Mesodermal cell (in vitro differentiated cells): ENCODE measurements at regions not wholly inside any gene's neighbourhood (a gene's known extent, or its start where the extent isn't known, plus 50 kb on each side); places are given as distances from the start of the nearest gene placed in this dataset.
"Not testable (repeated sequence)": the region's sequence is repeated elsewhere in the genome, so short reads cannot be mapped to it uniquely, and the experiment has no call there.

Source experiments
- H3K27ac ChIP-seq: 2 replicates; pipeline ENCODE4 v1.7.0; 2013; ENCODE audit warnings: mild to moderate bottlenecking, low read depth, low read length, moderate library complexity; ENCODE audit not compliant: severe bottlenecking
- H3K36me3 ChIP-seq: 2 replicates; pipeline ENCODE4 v1.7.1; 2013; ENCODE audit warnings: mild to moderate bottlenecking, low read length, moderate library complexity; ENCODE audit not compliant: control insufficient read depth, insufficient read depth
- H3K4me1 ChIP-seq: one replicate; pipeline ENCODE4 v1.7.1; 2013; ENCODE audit warnings: mild to moderate bottlenecking, low read length; ENCODE audit not compliant: insufficient read depth, control insufficient read depth, poor library complexity, severe bottlenecking
- H3K4me3 ChIP-seq: 2 replicates; pipeline ENCODE4 v1.7.0; 2013; ENCODE audit warnings: low read length, control low read depth, mild to moderate bottlenecking; ENCODE audit not compliant: insufficient read depth, poor library complexity, severe bottlenecking; ENCODE audit errors: extremely low read depth
- H3K9me3 ChIP-seq: 2 replicates; pipeline ENCODE4 v1.7.1; 2013; ENCODE audit warnings: mild to moderate bottlenecking, low read length, moderate library complexity; ENCODE audit not compliant: control insufficient read depth
- WGBS, 2 experiments: methylation state at CpG; one replicate each; pipeline ENCODE4 v1.1.5; 2013; ENCODE audit warnings: missing lambda C conversion rate in 2 of 2; ENCODE audit not compliant: insufficient coverage in 2 of 2; 5-methylcytosine and 5-hydroxymethylcytosine counted together

DNA sequence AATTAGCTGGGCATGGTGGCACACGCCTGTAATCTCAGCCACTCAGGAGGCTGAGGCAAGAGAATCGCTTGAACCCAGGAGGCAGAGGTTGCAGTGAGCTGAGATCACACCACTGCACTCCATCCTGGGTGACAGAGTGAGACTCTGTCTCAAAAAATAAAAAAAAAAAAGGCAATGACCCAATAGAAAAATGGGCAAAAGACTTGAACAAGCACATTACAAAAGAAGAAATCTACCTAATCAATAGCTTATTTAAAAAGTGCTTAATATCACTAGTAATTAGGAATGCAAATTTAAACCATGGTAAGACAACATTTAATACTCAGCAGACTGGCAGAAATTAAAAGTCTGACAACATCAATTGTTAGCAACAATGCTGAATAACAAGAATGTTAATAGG lies 163.6 kb upstream of the C11orf58 start:
- 85 to 86% methylated on average over 1 to 2 of the region's 2 CpGs for WGBS, 2 experiments
- H3K4me1 ChIP-seq, H3K9me3 ChIP-seq, H3K36me3 ChIP-seq, H3K27ac ChIP-seq, H3K4me3 ChIP-seq: not testable (repeated sequence)

DNA sequence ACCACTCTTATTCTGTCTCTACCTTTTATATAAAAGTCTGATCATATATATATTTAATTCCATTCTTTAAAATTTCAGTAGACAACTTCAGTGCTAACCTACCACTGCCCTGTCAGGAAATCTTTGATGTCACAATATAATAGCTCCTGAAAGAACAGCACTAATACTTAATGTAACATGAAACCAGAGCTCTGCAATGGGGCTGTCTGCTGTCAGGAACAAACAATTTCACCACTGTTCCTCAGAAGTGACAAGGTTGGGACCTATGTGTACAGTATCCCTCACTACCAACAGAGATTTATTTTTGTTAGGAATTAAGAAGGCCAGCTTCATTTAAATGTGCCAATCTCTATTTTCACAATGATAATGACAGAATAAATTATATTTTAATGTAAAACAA lies 165.5 kb upstream of the C11orf58 start:
- Histone ChIP-seq H3K4me1 (no peaks in the 10 kb centered on the region), H3K27ac (no peak overlapping the region), H3K4me3 (no peak overlapping the region), H3K36me3 (no peaks in the 10 kb centered on the region), H3K9me3 (no peaks in the 10 kb centered on the region)

DNA sequence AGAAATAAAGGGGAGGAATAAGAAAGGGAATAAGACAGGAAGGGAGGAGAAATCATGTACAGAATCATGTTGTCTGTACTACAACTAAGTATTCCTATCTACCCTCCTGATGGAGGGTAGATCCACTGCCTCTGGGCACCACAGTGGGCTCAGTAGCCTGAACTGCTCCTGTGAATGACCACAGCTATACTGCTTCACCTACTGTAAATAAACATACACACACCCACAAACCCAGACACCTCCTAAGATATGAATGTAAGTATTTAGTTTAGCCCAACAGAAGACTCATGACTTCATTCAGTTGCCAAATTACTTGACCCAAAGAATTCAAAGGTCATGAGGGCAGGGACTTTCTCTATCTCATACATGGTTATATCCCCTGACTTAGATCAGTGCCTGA lies 177.3 kb upstream of the C11orf58 start:
- no peaks in the 10 kb centered on the region for H3K9me3 ChIP-seq
- no peak overlapping the region for H3K27ac ChIP-seq
- no peaks in the 10 kb centered on the region for H3K36me3 ChIP-seq
- no peak overlapping the region for H3K4me3 ChIP-seq
- H3K4me1 ChIP-seq = no peaks in the 10 kb centered on the region

DNA sequence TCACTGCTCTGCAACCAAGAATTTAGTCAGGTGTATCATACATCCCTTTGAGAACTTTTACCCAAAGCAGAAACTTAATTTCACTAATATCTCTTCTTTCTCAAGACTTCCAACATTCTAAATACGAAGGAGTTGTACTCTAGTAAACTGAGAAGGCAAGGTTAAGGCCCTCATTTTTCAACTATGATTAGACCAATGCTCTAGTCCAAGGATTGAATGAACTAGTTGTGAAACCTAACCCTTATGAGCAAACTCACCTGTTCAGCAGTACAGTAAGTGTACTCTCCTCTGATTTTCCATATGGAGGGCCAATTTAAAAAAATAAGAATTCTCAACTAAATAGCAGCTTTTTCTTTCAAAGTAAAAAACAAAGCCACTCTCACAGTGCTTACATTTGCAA lies 180.0 kb upstream of the C11orf58 start:
- Histone ChIP-seq H3K9me3 (no peaks in the 10 kb centered on the region), H3K27ac (no peak overlapping the region), H3K36me3 (no peaks in the 10 kb centered on the region), H3K4me3 (no peak overlapping the region), H3K4me1 (no peaks in the 10 kb centered on the region)
- no CpG with 5 or more reads among the region's 1 CpG for WGBS, 2 experiments

DNA sequence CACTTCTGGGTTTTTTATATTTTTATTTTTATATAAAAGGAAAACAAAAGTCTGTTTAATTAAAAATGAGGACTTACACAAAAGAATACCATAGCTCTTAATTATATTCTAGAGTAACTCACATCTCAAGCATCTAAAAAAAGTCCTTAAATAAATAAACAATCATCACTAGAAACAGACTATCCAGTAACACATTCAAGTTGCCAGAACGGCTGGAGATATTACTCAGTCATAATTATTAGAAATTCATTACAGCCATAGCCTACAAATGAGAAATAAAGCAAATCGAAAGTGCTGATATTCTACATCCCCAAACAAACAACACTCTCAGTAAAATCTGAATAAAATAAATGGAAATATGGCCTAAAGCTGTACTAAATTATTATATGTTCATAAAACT lies 182.5 kb upstream of the C11orf58 start:
- Histone ChIP-seq H3K36me3 (no peaks in the 10 kb centered on the region), H3K4me1 (no peaks in the 10 kb centered on the region), H3K9me3 (no peaks in the 10 kb centered on the region), H3K4me3 (no peak overlapping the region), H3K27ac (no peak overlapping the region)
- no CpG with 5 or more reads among the region's 2 CpGs for WGBS, 2 experiments

DNA sequence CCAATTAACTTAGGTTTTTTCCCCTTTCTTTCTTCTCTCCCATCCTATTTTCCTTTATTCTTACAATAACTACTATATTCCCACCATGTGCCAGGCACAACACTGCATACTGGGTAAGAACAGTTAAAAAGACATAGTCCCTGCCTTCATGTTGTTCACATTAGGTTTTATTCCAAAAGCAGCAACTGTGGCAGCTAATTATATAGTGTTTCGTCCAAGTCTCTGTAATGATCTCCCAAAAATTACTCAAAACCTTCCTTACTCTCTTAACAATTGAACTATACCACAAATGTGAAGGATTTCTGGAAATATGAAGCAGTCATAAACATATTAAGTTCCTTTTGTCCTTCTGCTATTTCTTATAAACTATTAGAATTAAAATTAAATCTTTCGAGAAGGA lies 184.1 kb upstream of the C11orf58 start:
- 100% methylated on average over 1 of the region's 2 CpGs; no CpG with 5 or more reads in 1 of the 2 experiments for WGBS, 2 experiments
- H3K27ac ChIP-seq = no peak overlapping the region
- H3K9me3 ChIP-seq = no peaks in the 10 kb centered on the region
- H3K36me3 ChIP-seq = no peaks in the 10 kb centered on the region
- H3K4me3 ChIP-seq = no peak overlapping the region
- H3K4me1 ChIP-seq = no peaks in the 10 kb centered on the region

DNA sequence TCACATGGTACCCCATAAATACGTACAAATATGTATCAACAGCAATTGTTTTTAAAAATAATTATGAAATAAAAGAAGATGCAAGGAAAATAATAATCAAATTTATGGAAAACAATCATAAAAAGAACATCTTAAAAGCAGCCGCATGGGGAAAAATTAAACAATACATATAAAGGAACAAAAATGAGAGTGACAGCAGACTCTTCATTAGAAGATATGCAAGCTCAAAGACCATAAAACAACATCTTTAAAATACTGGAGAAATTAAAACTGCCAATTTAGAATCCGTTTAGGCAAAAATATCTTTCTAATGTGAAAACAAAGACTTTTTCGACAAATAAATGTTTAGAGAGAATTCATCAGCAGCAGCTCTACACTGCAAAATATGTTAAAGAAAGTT lies 190.6 kb upstream of the C11orf58 start:
- Histone ChIP-seq H3K36me3 (no peaks in the 10 kb centered on the region), H3K4me1 (no peaks in the 10 kb centered on the region), H3K27ac (no peak overlapping the region), H3K4me3 (no peak overlapping the region), H3K9me3 (no peaks in the 10 kb centered on the region)
- WGBS, 2 experiments = 80% methylated on average over 1 of the region's 4 CpGs; no CpG with 5 or more reads in 1 of the 2 experiments

DNA sequence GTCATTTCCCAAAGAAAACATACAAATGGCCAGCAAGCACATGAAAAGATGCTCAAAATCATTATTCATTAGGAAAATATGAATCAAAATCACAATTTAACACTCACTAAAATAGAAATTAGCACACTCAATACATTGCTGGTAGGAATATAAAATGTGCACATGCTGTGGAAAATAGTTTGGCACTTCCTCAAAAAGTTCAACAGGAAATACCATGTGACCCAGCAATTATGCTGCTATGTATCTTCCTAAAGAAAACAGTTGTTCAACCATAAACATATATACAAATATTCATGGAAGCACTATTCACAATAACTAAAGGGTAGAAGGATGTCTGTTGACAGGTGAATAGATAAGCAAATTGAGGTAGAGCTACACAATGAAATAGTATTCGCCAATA lies 187.3 kb upstream of the SOX6 start:
- no CpG with 5 or more reads among the region's 1 CpG for WGBS, 2 experiments
- Histone ChIP-seq H3K27ac (no peak overlapping the region), H3K4me3 (no peak overlapping the region), H3K9me3 (no peaks in the 10 kb centered on the region), H3K4me1 (no peaks in the 10 kb centered on the region), H3K36me3 (no peaks in the 10 kb centered on the region)

DNA sequence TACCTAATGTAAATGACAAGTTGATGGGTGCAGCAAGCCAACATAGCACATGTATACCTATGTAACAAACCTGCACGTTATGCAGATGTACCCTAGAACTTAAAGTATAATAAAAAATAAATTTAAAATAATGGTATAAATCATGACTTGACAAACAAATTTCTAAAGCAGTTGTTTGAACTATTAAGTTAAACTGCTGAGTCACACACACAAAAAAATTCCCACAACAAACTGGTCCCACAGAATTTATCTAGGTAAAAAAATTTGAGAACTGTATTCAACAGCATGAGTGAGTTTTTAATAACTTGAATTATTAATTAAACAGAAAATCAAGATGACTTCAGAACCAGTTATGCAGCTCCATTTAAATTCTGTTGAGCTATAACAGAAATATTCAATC lies 186.0 kb upstream of the SOX6 start:
- WGBS, 2 experiments = no CpG with 5 or more reads among the region's 1 CpG
- H3K4me1 ChIP-seq = no peaks in the 10 kb centered on the region
- no peak overlapping the region for H3K4me3 ChIP-seq
- no peak overlapping the region for H3K27ac ChIP-seq
- no peaks in the 10 kb centered on the region for H3K9me3 ChIP-seq
- no peaks in the 10 kb centered on the region for H3K36me3 ChIP-seq

DNA sequence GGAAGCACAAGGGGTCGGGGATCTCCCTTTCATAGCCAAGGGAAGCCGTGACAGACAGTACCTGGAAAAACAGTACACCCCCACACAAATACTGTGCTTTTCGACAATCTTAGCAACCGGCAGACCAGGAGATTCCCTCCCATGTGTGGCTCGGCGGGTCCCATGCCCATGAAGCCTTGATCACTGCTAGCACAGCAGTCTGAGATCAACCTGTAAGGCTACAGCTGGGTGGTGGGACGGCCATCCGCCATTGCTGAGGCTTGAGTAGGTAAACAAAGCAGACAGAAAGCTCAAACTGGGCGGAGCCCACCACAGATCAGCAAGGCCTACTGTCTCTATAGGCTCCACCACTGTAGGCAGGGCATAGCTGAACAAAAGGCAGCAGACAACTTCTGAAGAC lies 180.2 kb upstream of the SOX6 start:
- no peaks in the 10 kb centered on the region for H3K9me3 ChIP-seq
- H3K4me1 ChIP-seq = no peaks in the 10 kb centered on the region
- H3K27ac ChIP-seq = no peak overlapping the region
- WGBS, 2 experiments = 91 to 93% methylated on average over 8 to 9 of the region's 9 CpGs
- H3K4me3 ChIP-seq = no peak overlapping the region
- no peaks in the 10 kb centered on the region for H3K36me3 ChIP-seq

DNA sequence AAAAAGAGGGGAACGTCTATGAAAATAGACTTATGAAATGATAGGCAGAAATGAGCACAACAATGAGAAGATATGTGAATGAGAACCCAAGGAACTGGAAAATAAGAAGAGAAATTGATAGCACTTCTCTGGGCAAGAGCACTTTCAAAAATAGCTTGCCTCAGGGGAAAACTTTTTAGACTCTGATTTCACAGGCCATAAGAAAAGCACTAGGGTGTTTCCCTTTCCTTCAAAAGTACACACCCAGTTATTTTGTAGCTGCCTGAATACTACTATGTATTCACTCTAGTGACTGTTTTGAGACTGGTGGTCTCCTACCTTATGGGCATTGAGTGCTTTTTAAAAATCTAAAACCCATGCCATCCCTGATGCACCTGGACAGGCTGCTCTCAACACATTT lies 172.3 kb upstream of the SOX6 start:
- Histone ChIP-seq H3K36me3 (no peaks in the 10 kb centered on the region), H3K9me3 (no peaks in the 10 kb centered on the region), H3K4me1 (no peaks in the 10 kb centered on the region), H3K4me3 (no peak overlapping the region), H3K27ac (no peak overlapping the region)
- WGBS, 2 experiments = 76 to 80% methylated on average over 1 of the region's 1 CpG
